ENCODE measurements at regions not wholly inside any gene's neighbourhood (a gene's known extent, or its start where the extent isn't known, plus 50 kb on each side); places are given as distances from the start of the nearest gene placed in this dataset.
"Not testable (repeated sequence)": the region's sequence is repeated elsewhere in the genome, so short reads cannot be mapped to it uniquely, and the experiment has no call there.

DNA sequence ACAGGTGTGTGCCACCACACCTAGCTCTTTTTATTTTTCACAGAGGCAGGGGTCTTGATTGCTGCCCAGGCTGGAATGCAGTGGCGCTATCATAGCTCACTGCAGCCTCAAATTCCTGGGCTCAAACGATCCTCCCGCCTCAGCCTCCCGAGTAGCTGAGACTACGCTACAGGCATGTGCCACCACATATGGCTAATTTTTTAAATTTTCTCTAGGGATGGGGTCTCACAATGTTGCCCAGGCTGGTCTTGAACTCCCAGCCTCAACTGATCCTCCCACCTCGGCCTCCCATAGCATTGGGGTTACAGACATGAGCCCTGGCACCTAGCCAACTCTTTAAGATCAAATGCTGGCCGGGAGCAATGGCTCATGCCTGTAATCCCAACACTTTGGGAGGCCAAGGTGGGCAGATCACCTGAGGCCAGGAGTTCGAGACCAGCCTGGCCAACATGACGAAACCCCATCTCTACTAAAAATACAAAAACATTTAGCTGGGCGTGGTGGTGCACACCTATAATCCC lies 50.6 kb upstream of the MYL10 start:
- not testable (repeated sequence) for DNase-seq

DNA sequence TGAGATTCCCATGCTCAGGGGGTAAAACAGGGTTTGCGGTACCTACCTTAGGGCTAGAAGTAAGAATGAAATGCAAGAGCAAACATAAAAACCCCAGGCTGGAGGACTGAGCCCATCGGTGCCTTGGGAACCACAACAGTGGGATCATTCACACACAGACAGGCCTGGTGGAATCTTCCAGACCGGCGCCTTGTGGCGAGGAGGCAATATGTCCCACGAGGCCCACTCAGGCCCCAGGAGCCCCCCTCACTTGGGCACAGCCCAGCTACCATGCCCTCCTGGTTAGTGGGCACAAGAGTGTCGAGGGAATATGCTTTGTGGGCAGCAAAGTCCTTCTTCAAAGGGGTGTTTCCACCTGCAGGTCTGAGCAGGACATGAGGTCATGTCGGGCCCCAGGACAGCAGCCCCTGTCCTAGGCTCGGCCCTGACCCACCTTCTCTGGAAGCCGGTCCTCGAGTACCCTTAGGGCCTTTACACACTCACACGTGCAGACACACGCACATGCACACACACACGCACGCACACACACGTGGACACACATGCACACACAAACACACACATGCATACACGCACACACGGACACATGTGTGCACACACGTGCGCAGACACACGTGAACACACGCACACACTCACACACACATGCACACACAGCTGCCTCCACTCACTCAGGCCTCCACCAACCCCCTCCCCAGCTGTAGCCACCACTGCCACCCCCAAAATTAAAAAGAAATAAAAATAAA lies 51.5 kb upstream of the MYL10 start:
- no peak for DNase-seq

DNA sequence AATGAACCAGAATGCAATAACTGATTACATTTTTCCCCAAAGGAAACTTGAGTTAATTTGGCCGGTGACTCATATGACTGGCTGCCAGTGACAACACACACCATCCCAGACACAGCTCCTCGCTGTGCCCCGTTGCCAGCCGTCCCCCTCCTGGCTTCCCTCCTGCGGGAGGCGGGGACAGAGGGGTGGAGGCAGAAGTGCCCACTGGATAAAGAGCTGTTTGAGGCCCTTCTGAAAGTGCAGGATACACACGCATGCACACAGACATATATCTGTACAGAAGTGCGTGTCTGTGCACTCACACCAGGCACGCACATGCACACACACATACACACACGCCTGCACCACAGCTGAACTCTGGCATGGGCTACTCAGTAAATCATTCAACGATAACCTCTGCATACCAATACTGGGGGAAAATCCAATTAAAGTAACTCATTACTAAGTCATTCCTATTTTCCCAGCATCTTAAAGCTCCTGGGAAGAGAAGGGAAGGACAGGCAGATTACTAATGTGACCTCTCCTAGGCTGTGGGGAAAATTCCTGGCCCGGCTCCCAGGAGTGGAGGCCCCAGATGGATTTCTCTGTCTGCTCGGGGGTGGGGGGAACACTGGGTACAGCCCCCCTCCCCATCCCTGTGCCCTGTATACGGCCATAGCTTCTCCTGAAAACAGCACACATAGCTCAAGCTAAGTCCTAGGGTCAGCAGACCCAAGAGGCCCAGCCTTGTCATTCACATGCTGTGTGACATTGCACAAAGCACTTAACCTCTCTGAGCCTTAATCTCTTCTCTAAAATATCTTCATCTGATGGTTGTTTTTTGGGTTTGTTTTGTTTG lies 52.3 kb upstream of the MYL10 start:
- no peak for DNase-seq

DNA sequence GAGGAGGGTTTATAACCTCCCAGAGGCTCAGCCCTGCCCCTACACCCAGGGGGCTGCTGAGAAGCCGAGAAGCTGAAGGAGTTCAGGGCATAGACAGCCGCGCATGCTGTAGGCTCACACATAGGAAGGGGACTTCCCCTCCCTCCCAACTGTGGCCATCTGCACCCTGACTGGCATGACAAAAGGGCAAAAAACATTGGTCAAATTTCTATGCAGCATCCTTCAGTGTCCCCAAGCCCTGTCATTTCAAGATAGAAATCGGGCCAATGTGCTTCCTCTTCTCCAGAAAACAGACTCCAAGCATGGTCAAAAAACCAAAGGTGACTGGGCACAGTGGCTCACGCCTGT lies 55.9 kb upstream of the MYL10 start:
- no peak for DNase-seq

DNA sequence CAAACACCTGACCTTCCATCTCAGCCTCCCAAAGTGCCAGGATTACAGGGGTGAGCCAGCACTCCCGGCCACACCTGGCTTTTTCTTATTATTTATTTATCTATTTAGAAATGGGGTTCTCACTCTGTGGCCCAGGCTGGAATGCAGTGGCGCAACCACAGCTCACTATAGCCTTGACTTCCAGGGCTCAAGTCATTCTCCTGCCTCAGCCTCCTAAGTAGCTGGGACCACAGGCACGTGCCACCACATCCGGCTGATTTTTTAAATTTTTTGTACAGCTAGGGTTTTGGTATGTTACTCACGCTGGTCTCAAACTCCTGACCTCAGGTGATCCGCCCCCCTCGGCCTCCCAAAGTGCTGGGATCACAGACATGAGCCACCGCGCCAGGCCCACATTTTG lies 56.9 kb upstream of the MYL10 start:
- no peak for DNase-seq

DNA sequence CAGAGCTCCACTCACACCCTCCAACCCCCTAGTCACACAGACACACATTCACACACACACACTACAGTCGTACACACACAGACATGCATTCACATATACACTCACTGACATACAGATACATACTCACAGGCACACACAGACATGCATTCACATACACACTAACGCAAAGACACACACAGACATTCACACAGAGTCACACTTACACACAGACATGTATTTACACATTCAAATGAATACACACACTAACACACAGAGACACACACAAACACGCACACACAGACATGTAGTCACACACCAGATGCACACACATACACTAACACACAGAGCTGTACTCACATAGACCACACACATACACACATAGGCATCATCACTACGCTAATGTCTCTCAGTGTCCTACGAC lies 58.0 kb upstream of the MYL10 start:
- DNase-seq: no peak

DNA sequence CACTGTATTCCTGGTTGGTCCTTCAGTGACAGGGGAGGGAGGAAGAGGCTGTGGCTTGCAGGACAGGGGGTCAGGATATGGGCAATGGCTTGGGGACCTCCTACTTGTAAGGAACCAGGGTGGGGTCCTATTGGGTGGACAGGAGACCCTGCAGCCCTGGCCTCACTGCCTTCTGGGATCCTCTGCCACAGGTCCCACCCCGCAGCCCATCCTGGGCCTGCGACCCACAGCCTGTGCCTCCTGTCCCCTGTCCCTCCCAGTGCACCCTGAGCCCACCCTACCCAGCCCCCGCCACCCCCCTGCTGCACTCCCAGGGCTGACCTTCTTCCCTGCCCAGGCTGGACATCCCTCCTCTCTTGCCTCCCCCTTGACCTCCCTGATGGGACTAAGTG lies 58.7 kb upstream of the MYL10 start:
- DNase-seq: no peak

DNA sequence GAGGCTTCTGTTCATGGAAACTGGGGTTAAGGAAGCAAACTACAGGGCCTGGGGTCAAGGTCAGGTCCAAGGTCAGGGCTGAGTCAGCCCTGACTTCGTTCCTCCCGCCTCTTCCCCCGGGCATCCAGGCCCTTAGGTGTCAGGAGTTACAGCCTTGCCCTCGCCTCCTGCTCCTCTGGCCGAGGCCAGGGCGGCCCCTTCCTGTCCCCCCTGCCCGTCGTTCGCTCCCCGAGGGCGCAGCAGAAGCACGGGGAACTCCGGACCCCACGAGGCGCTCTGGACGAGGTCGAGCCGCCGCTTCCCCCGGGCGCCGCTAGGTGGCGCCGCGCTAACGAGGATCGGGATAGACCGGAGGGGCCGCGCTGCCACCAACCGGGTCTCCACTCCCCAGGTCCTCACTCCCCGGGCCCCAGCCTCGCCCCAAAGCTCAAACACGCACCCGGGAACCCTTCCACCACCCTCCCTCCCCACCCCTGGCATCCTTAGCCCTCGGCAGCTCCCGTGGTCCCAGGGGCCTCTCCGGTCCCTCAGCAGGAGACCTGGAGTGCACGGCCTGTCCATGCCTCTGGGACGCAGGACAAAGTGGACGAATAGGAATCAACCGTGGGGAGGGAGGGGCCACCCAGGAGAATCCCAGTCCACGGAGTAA lies 59.2 kb upstream of the MYL10 start:
- DNase-seq: peak; percentile 64

DNA sequence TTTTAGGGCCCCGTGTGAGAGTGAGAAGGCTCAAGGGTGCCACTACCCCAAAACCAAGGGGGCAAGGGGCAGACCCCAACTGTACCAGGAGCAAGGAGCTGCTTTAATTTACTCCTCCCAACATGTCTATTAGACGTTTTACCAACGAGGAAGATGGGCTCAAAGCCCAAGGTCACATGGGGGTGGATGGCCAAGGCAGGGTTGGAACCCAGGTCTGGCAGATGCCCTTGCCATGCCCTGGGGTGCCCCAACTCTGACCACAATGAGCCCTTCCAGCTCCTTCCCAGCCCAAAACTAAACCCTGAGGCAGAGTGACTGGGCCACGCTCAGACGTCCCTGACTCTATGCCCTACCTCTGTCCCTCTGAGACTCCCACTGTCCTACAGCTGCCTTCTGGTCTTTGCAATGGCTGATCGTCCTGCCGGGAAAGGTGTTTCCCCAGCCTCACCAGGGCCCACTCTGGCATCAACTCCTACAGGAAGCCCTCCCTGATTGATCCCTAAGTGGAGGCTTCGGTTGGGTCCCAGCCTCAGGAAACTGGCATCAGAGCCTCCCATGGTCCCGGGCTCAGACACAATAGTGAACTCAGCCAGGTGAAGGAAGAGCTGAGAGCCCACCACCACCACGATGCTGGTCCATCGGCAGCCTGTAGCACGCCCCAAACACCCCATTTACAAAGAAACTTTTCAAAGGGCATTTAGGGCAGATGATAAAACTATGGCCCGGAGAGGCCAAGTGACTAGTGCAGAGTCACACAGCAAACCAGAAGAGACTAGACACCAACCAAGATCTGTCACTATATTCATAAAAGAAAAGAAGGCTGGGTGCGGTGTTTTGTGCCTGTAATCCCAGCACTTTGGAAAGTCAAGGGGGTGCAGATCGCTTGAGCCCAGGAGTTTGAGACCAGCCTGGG lies 60.2 kb upstream of the MYL10 start:
- DNase-seq: no peak

DNA sequence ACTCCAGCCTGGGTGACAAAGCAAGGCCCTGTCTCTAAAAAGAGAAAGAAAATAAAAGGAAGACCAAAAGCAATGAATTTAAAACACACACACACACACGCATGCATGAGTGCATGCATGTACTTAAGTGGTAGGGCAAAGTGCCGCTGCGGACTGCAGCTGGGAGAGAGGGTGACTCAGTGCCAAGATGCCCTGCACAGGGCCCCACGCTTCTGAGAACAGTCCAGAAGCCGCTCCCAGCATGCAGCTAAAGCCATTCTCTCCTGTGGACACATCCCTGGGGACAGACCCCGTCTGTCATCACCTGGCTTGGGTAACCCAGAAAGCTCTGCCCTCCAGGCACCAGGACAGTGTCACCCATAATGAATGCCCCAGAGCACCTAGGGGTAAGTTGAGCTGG lies 61.0 kb upstream of the MYL10 start:
- no peak for DNase-seq

DNA sequence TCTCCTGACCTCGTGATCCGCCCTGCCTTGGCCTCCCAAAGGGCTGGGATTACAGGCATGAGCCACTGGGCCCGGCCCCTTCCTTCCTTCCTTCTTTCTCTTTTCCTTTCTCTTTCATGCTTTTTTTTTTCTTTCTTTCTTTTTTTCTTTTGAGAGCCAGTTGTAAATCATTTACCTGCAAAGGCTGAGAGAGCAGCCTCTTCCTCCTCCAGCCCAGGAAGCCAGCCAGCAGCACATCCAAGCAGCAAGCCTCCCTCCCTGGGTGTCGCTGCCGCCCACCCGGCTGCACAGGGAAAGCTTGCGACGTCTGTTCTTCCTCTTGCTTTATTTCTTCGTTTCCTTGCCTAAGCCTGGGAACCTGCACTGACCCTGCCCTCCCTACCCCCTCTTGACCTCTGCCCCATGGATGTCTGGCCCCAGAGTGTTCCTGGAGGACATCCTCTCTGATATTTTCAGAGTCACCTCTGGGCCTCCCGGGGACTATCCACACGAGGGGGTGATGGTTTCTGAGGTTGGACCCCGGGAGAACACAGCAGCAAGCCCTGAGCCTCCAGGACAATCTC lies 62.8 kb upstream of the MYL10 start:
- DNase-seq: no peak

DNA sequence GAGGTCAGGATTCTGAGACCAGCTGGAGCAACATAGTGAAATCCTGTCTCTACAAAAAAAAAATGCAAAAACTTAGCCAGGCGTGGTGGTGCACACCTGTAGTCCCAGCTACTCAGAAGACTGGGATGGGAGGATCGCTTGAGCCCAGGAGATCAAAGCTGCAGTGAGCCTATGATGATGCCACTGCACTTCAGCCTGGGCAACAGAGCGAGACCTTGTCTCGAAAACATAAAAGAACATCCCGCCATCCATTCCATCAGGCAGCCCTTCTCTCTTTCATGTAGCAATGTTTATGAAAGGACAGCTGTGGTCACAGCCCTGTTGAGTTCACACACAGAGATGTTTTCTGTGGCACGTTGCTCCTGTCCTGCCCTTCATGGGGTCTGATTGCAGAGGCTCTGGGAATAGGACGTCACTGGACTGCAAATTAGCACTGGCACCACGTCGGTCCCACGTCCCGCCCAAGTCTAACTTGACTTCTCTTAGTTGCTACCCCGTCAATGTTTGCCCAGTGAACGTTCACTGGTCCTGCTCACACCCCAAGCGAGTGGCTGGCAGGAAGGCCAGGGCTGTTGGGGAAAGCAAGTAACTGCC lies 64.5 kb upstream of the MYL10 start:
- no peak for DNase-seq

DNA sequence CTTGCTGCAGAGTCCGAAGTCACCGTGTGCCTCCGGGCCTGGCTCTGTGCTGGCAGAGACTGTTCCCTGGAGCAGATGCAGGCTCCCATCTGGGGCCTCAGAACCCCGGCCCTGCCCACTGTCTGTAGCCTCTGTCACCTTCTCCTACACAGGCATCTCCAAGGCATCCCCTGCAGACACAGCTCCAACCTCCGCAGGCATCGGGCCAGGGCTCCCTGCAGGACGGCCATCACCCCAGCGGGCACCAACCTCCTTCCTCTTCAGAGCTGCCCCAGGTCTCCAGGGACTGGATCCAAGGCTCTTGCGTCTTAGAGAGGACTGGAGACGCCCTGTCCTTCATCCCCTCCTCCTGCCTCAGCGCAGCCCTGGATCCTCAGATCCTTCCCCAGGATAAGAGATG lies 69.9 kb upstream of the MYL10 start:
- DNase-seq: no peak

DNA sequence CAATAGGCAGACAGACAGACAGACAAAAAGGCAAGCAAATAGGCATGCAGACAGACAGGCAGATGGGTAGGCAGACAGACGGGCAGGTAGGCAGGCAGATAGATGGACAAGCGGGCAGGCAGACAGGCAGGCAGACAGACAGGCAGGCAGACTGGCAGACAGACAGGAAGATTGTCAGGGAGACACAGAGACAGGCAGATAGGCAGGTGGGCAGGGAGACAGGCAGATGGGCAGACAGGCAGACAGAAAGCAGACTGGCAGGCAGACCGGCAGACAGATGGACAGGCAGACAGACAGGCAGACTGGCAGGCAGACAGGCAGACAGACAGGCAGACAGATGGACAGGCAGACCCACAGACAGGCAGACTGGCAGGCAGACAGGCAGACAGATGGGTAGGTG lies 70.3 kb upstream of the MYL10 start:
- no peak for DNase-seq

DNA sequence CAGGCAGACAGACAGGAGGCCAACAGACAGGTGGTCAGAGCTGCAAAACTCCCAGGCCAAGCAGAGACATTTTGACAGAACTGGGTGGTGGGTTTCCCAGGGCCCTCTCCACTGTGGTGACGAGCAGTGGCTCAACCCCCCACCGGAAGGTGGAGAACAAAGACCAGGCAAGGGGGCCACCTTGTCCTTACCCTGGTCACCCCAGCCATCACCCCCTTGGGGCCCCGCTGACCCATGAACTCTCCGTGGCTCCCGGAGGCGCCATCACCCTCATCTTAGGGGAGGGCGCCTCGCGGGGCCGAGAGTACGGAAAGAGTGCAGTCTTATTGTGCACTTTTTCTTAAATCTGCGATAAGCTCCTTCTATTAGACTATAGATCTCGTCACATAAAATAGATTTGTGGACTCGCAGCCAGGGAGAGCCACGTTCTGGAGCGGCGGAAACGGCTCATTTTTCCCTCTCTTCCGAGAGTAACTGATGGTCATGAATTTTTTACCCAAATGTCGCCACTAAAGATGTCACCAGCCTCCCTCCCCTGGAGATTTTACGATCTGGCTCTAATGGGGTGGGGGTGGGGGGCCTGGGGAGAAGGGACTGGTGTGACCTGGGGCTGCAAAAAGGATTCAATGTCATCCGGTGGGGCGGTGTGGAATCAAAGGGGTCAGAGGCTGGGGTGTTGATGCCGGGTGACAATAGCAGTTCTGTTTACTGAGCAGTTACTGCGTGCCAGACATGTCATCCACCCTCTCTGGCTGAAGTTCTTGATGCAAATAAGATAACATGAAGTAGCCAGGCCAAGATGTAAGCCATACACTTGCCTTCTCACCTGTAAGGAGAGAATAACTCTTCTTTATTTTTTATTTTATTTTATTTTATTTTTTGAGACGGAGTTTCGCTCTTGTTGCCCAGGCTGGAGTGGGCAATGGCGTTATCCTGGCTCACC lies 71.1 kb upstream of the MYL10 start:
- DNase-seq: no peak

DNA sequence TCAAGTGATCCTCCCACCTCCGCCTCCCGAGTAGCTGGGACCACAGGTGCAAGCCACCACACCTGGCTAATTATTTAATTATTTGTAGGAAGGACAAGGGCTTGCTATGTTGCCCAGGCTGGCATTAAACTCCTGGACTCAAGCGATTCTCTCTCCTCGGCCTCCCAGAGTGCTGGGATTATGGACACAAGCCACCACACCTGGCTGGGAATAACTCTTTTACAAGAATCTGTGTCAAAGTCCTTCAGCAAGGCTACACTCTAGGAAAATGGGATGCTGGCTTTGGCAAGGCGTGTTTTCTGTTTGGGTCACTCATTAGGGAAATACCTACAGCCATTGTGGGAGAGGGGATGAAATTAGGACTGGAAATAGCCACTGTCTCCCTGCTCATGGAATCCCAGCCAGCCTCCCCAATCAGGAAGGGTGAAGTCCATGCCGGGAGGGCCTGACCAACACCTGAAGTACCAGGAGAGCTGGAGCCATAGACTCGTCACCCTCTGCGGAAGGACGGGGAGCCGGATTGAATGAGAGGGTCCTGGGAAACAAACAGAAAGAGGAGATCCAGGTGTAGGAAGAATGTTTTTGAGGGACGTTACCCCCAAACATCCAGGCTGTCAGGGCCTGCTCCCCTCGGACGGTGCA lies 72.2 kb upstream of the MYL10 start:
- no peak for DNase-seq

DNA sequence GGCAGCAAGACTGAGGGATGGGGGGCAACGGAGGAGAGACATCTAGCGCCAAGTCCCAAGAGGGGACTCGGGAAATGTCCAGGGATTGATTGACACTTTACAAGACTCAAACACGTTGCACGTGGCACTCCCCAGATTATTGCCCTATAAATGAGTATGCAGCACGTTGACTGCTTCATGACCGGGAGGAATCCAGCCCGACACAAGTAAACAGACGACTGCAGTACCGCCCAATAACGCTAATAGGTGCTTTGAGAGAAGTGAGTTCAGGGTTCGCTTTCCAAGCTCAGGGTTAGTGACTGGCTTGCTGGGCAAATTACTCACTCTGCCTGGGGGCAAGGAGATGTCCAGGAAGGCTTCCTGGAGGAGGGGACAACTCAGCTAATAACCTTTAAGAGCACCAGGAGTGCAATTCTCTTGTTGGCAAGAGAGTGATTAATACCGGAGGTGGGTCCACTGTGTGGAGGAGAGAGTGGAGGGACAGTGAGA lies 73.3 kb upstream of the MYL10 start:
- no peak for DNase-seq

DNA sequence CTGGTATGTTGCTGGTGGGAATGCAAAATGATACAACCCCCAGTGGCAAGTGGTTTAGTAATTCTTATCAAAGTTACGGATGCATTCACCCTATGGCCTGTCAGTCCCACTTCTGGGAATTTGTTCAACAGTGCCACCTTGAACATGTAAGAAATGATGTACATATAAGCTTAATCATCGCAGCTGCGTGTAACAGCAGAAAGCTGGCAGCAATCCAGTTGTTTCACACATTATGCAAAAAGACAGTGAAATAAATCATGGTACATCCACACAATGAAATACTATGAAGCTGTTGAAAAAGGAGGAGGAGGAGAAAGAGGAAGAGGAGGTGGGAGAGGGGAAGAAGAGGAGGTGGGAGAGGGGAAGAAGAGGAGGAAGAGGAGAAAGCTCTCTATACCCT lies 76.2 kb upstream of the MYL10 start:
- no peak for DNase-seq

DNA sequence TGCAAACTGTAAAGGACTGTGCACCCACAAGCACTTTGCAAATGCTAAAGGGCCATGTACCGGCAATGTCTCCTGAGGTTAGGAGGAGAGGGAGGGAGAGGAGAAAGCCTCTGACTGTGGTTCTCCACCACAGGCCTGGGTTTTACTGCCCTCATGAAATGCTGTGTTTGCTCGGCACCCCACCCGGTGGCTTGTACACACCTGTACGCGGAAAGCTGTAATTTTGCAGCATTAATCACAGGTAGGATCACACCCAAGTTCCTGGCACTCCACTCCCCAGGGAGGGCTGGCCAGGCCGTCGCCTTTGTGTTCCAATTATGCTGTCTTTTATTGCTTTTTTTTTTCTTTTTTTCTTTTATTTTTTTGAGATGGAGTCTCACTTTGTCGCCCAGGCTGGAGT lies 78.5 kb upstream of the MYL10 start:
- no peak for DNase-seq

DNA sequence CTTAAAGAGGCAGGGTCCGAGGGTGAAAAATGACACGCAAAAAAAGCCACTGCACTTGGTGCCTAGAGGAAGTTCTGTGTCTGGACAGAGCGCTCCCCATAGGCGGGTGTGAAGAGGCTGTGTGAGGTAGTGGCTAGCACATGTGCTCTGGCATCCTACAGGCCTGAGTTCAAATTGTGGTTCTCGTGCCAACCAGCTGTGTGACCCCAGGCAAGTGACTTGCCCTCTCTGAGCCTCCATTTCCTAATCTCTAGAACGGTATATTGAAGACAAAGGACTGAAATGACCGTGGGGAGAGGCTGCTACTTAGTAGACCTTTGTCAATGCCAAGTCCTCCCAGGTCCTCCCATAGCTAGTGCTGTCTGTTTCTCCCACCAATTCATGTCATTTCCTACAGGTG lies 79.1 kb upstream of the MYL10 start:
- no peak for DNase-seq

Measured in NCI-H1092 treated with DMSO at 0.1 percent for 48 hours (cell line).